ENCODE measurements at regions not wholly inside any gene's neighbourhood (a gene's known extent, or its start where the extent isn't known, plus 50 kb on each side); places are given as distances from the start of the nearest gene placed in this dataset.

DNA sequence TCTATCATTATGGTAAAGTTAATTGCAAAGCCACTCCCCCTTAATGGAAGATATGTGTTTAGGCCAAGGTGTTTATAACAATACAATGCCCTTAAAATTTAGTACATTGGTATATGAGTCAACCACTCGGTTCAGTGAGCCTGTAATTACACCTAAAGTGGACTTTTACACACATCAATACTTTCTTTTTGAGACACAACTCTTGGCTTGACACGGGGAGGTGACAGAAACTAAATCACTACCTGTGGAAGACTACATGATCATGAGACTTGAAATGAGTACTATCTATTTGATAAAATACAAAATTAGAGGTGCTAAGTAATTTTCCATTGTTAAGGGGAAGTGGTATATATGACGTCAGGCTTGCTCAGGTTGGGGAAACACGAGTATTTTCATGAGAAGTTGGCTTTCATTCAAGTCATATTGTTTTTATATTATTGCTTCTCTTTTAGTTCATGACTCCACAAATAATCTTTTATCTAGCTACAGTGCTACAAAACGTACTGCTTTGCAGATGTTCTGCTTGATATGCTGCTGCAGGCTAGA is 918.3 kb downstream of the ARAP2 start:
- DNase-seq: no peak
- Histone ChIP-seq H2BK5ac (ENCODE audit: low read depth, low read length, poor library complexity, severe bottlenecking) (no peak overlapping the region), H2BK15ac (ENCODE audit: low read depth, poor library complexity, severe bottlenecking) (no peak overlapping the region), H3K27me3 (ENCODE audit: control insufficient read depth in 1 of 2, insufficient read depth in 1 of 2, low read length in 2 of 2) (no peaks in the 10 kb centered on the region), H3K23ac (ENCODE audit: low read length in 2 of 2) (no peak overlapping the region), H3K4me3 (ENCODE audit: insufficient read depth in 1 of 2, low read depth in 1 of 2, low read length in 2 of 2) (no peak overlapping the region), H3K27ac (ENCODE audit: low read length, poor library complexity, severe bottlenecking) (no peak overlapping the region), H3K36me3 (ENCODE audit: control insufficient read depth in 1 of 2, insufficient read depth in 2 of 2, low read depth in 1 of 2, low read length in 2 of 2) (no peaks in the 10 kb centered on the region), H2BK12ac (ENCODE audit: low read length in 2 of 2) (no peak overlapping the region), H3K4ac (ENCODE audit: low read depth in 1 of 2, low read length in 2 of 2) (no peak overlapping the region), H3K14ac (ENCODE audit: low read length in 2 of 2) (no peak overlapping the region), H2AK5ac (ENCODE audit: low read length, severe bottlenecking) (no peak overlapping the region), H3K9ac (ENCODE audit: low read length) (no peak overlapping the region), H3K4me2 (ENCODE audit: low read length, poor library complexity, severe bottlenecking) (no peak overlapping the region), H3K9me3 (ENCODE audit: control insufficient read depth, low read length) (peaks cover 5% of the 10 kb centered on the region), H3K79me1 (replicated peaks; ENCODE audit: low read length, poor library complexity, severe bottlenecking) (no peaks in the 10 kb centered on the region), H4K91ac (ENCODE audit: low read length) (no peak overlapping the region), H2AFZ (ENCODE audit: low read depth, low read length) (no peak overlapping the region), H3K18ac (ENCODE audit: low read depth in 1 of 2, low read length in 2 of 2) (no peak overlapping the region), H4K8ac (ENCODE audit: low read length) (no peak overlapping the region), H3K4me1 (ENCODE audit: control insufficient read depth, insufficient read depth, low read depth, low read length) (no peaks in the 10 kb centered on the region), H2BK120ac (ENCODE audit: low read depth, low read length) (no peak overlapping the region)
- WGBS: 58% methylated on average over 4 of the region's 5 CpGs

DNA sequence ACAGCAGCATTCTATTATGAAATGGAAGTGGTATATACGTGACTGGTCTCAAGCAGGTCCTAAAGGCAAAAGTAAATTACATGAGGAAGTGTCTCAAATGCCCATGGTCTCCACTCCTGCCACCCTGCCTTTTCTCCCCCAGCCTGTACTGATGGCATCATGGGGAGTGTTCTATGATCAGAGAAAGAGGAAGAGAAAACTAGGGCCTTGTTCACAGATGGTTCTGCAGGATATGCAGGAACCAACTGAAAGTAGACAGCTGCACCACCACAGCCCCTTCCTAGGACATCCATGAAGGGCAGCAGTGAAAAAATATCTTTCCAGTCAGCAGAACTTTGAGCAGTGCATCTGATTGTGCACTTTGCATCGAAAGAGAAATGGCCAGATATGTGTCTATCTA is 901.5 kb downstream of the ARAP2 start:
- Histone ChIP-seq H3K23ac (ENCODE audit: low read length in 2 of 2) (no peak overlapping the region), H3K14ac (ENCODE audit: low read length in 2 of 2) (no peak overlapping the region), H2AFZ (ENCODE audit: low read depth, low read length) (no peak overlapping the region), H3K36me3 (ENCODE audit: control insufficient read depth in 1 of 2, insufficient read depth in 2 of 2, low read depth in 1 of 2, low read length in 2 of 2) (no peaks in the 10 kb centered on the region), H3K9ac (ENCODE audit: low read length) (no peak overlapping the region), H4K91ac (ENCODE audit: low read length) (no peak overlapping the region), H3K27me3 (ENCODE audit: control insufficient read depth in 1 of 2, insufficient read depth in 1 of 2, low read length in 2 of 2) (no peaks in the 10 kb centered on the region), H2BK15ac (ENCODE audit: low read depth, poor library complexity, severe bottlenecking) (no peak overlapping the region), H4K8ac (ENCODE audit: low read length) (no peak overlapping the region), H3K4me2 (ENCODE audit: low read length, poor library complexity, severe bottlenecking) (no peak overlapping the region), H3K4me3 (ENCODE audit: insufficient read depth in 1 of 2, low read depth in 1 of 2, low read length in 2 of 2) (no peak overlapping the region), H3K4me1 (ENCODE audit: control insufficient read depth, insufficient read depth, low read depth, low read length) (no peaks in the 10 kb centered on the region), H3K4ac (ENCODE audit: low read depth in 1 of 2, low read length in 2 of 2) (no peak overlapping the region), H3K79me1 (replicated peaks; ENCODE audit: low read length, poor library complexity, severe bottlenecking) (no peaks in the 10 kb centered on the region), H2AK5ac (ENCODE audit: low read length, severe bottlenecking) (no peak overlapping the region), H2BK120ac (ENCODE audit: low read depth, low read length) (no peak overlapping the region), H3K9me3 (ENCODE audit: control insufficient read depth, low read length) (peaks cover 6% of the 10 kb centered on the region), H2BK12ac (ENCODE audit: low read length in 2 of 2) (no peak overlapping the region), H2BK5ac (ENCODE audit: low read depth, low read length, poor library complexity, severe bottlenecking) (no peak overlapping the region), H3K27ac (ENCODE audit: low read length, poor library complexity, severe bottlenecking) (no peak overlapping the region), H3K18ac (ENCODE audit: low read depth in 1 of 2, low read length in 2 of 2) (no peak overlapping the region)
- WGBS: 100% methylated on average over 1 of the region's 2 CpGs
- DNase-seq: no peak

DNA sequence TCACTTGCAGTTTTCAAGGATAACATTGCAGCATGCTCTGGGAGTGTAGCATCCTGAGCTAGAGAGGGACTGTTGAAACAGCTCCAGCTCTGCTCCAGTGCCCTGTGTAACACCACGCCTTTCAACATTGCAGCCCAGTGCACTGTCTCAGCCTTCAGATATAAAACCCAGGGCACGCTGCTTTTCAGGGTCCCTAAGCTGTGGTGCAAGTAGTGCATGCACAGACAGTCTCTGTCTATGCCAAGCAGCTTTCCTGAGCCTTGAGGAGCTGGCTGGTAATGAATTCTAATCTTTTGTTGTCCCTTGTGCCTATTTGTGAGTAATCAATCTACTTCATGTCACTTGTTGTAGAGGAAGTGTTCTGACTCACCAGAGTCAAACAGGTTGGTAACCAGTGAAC is 897.0 kb downstream of the ARAP2 start:
- no peak overlapping the region for H3K4me3 ChIP-seq (ENCODE audit: insufficient read depth in 1 of 2, low read depth in 1 of 2, low read length in 2 of 2)
- H3K14ac ChIP-seq (ENCODE audit: low read length in 2 of 2): no peak overlapping the region
- H2AFZ ChIP-seq (ENCODE audit: low read depth, low read length): no peak overlapping the region
- no peaks in the 10 kb centered on the region for H3K4me1 ChIP-seq (ENCODE audit: control insufficient read depth, insufficient read depth, low read depth, low read length)
- H3K27ac ChIP-seq (ENCODE audit: low read length, poor library complexity, severe bottlenecking): no peak overlapping the region
- H3K36me3 ChIP-seq (ENCODE audit: control insufficient read depth in 1 of 2, insufficient read depth in 2 of 2, low read depth in 1 of 2, low read length in 2 of 2): no peaks in the 10 kb centered on the region
- DNase-seq: no peak
- H2AK5ac ChIP-seq (ENCODE audit: low read length, severe bottlenecking): no peak overlapping the region
- H3K9me3 ChIP-seq (ENCODE audit: control insufficient read depth, low read length): peaks cover 21% of the 10 kb centered on the region
- 90% methylated on average over 2 of the region's 2 CpGs for WGBS
- no peak overlapping the region for H3K4ac ChIP-seq (ENCODE audit: low read depth in 1 of 2, low read length in 2 of 2)
- H3K27me3 ChIP-seq (ENCODE audit: control insufficient read depth in 1 of 2, insufficient read depth in 1 of 2, low read length in 2 of 2): no peaks in the 10 kb centered on the region
- H2BK5ac ChIP-seq (ENCODE audit: low read depth, low read length, poor library complexity, severe bottlenecking): no peak overlapping the region
- no peak overlapping the region for H4K8ac ChIP-seq (ENCODE audit: low read length)
- no peak overlapping the region for H4K91ac ChIP-seq (ENCODE audit: low read length)
- no peak overlapping the region for H2BK12ac ChIP-seq (ENCODE audit: low read length in 2 of 2)
- H3K23ac ChIP-seq (ENCODE audit: low read length in 2 of 2): no peak overlapping the region
- H2BK120ac ChIP-seq (ENCODE audit: low read depth, low read length): no peak overlapping the region
- no peaks in the 10 kb centered on the region for H3K79me1 ChIP-seq (replicated peaks; ENCODE audit: low read length, poor library complexity, severe bottlenecking)
- H2BK15ac ChIP-seq (ENCODE audit: low read depth, poor library complexity, severe bottlenecking): no peak overlapping the region
- H3K4me2 ChIP-seq (ENCODE audit: low read length, poor library complexity, severe bottlenecking): no peak overlapping the region
- no peak overlapping the region for H3K18ac ChIP-seq (ENCODE audit: low read depth in 1 of 2, low read length in 2 of 2)
- no peak overlapping the region for H3K9ac ChIP-seq (ENCODE audit: low read length)

DNA sequence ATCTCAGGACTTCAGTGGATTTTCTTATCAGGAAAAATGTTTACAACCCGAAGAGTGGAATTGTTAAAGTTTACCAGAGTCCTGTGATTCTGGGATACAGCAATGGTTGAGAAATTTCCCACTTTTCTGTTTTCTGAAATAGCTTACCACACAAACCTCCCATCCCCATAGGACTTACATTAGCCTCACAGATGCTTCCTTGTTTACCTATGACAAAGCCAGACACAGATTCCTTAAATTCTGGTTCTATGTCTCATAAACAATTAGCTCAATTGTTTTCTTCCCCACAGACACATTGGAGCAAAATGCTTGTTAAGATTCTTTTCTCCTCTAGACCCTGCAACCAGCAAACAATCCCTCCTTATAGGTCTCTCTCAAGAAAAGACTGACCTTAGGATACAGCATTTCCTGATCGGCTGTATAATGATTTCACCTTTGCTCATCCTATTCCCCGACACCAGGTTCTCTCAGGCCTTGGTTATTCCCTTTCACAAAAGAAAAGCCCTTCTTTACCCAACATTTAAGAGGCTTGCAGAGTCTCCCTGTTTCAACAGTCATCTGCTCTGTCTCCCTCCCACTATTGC is 886.2 kb downstream of the ARAP2 start:
- no peak overlapping the region for H2BK120ac ChIP-seq (ENCODE audit: low read depth, low read length)
- no peaks in the 10 kb centered on the region for H3K27me3 ChIP-seq (ENCODE audit: control insufficient read depth in 1 of 2, insufficient read depth in 1 of 2, low read length in 2 of 2)
- H3K79me1 ChIP-seq (replicated peaks; ENCODE audit: low read length, poor library complexity, severe bottlenecking): no peaks in the 10 kb centered on the region
- peak overlapping the region; percentile 25 for H3K27ac ChIP-seq (ENCODE audit: low read length, poor library complexity, severe bottlenecking)
- H2AFZ ChIP-seq (ENCODE audit: low read depth, low read length): no peak overlapping the region
- H3K36me3 ChIP-seq (ENCODE audit: control insufficient read depth in 1 of 2, insufficient read depth in 2 of 2, low read depth in 1 of 2, low read length in 2 of 2): no peaks in the 10 kb centered on the region
- H3K9ac ChIP-seq (ENCODE audit: low read length): no peak overlapping the region
- no peak overlapping the region for H3K14ac ChIP-seq (ENCODE audit: low read length in 2 of 2)
- no peak overlapping the region for H3K18ac ChIP-seq (ENCODE audit: low read depth in 1 of 2, low read length in 2 of 2)
- H3K4me1 ChIP-seq (ENCODE audit: control insufficient read depth, insufficient read depth, low read depth, low read length): no peaks in the 10 kb centered on the region
- no peak overlapping the region for H3K4me3 ChIP-seq (ENCODE audit: insufficient read depth in 1 of 2, low read depth in 1 of 2, low read length in 2 of 2)
- no peak overlapping the region for H3K4ac ChIP-seq (ENCODE audit: low read depth in 1 of 2, low read length in 2 of 2)
- no peak overlapping the region for H3K23ac ChIP-seq (ENCODE audit: low read length in 2 of 2)
- WGBS: 9% methylated on average over 3 of the region's 3 CpGs
- peaks cover 17% of the 10 kb centered on the region for H3K9me3 ChIP-seq (ENCODE audit: control insufficient read depth, low read length)
- H2AK5ac ChIP-seq (ENCODE audit: low read length, severe bottlenecking): no peak overlapping the region
- no peak overlapping the region for H2BK12ac ChIP-seq (ENCODE audit: low read length in 2 of 2)
- no peak overlapping the region for H3K4me2 ChIP-seq (ENCODE audit: low read length, poor library complexity, severe bottlenecking)
- no peak overlapping the region for H2BK15ac ChIP-seq (ENCODE audit: low read depth, poor library complexity, severe bottlenecking)
- H4K8ac ChIP-seq (ENCODE audit: low read length): no peak overlapping the region
- H4K91ac ChIP-seq (ENCODE audit: low read length): no peak overlapping the region
- no peak overlapping the region for H2BK5ac ChIP-seq (ENCODE audit: low read depth, low read length, poor library complexity, severe bottlenecking)
- peak; percentile 69 for DNase-seq
